H1 (cell line): ENCODE measurements at regions not wholly inside any gene's neighbourhood (a gene's known extent, or its start where the extent isn't known, plus 50 kb on each side); places are given as distances from the start of the nearest gene placed in this dataset.

ENCODE experiments used
- CTCF ChIA-PET: fragments of 300-600 bp; sonication (Branson Sonifier 250); formaldehyde crosslinking; loops from one replicate; lab custom pipeline; 2021; ENCODE audit not compliant: partially characterized antibody; lab: Charles Lee
- POLR2A ChIA-PET: fragments of 300-600 bp; sonication (Branson Sonifier 250); formaldehyde crosslinking; loops from one replicate; lab custom pipeline; 2021; ENCODE audit warnings: inconsistent platforms; ENCODE audit not compliant: partially characterized antibody; lab: Charles Lee
- DNase-seq, 2 experiments: peaks; one replicate each; pipeline versions ENCODE4 v3.0.0 to v3.0.0-alpha.2; 2010 to 2022; ENCODE audit warnings: low spot score in 2 of 2, low read depth in 1 of 2, mixed read lengths in 1 of 2
- FAIRE-seq: peaks from 2 replicates; lab custom pipeline; 2011; peaks lifted over from hg19 to GRCh38; lab: Jason Lieb, UNC
- H2AFZ ChIP-seq: 2 replicates; pipeline ENCODE4 v1.8.1; 2012; ENCODE audit warnings: low read length, inconsistent platforms
- H2AK5ac ChIP-seq: 2 replicates; pipeline ENCODE4 v1.6.1; 2013; ENCODE audit warnings: low read depth, low read length
- H2BK120ac ChIP-seq: replicated peaks from 2 replicates; pipeline ENCODE3; 2013; ENCODE audit warnings: low read depth, low read length, inconsistent platforms
- H2BK12ac ChIP-seq: 2 replicates; pipeline ENCODE4 v1.6.1; 2013; ENCODE audit warnings: low read depth, low read length
- H2BK15ac ChIP-seq: 2 replicates; pipeline ENCODE4 v1.6.1; 2013; ENCODE audit warnings: low read length
- H2BK20ac ChIP-seq: 2 replicates; pipeline ENCODE4 v1.6.1; 2013; ENCODE audit warnings: low read length
- H2BK5ac ChIP-seq: 2 replicates; pipeline ENCODE4 v1.6.1; 2013; ENCODE audit warnings: low read depth, low read length
- H3K14ac ChIP-seq: 2 replicates; pipeline ENCODE4 v1.6.1; 2013; ENCODE audit warnings: inconsistent platforms; ENCODE audit not compliant: insufficient read length
- H3K18ac ChIP-seq: 2 replicates; pipeline ENCODE4 v1.6.1; 2013; ENCODE audit warnings: low read length; ENCODE audit errors: extremely low read depth
- H3K23ac ChIP-seq: 2 replicates; pipeline ENCODE4 v1.6.1; 2013; ENCODE audit warnings: inconsistent platforms; ENCODE audit not compliant: insufficient read length
- H3K23me2 ChIP-seq: 2 replicates; pipeline ENCODE4 v1.6.1; 2013; ENCODE audit warnings: low read depth, low read length
- H3K27ac ChIP-seq: 2 replicates; pipeline ENCODE4 v1.6.1; 2011; ENCODE audit warnings: low read depth, low read length, inconsistent platforms
- H3K27me3 ChIP-seq, 4 experiments: replicated peaks in 1 of 4; 1 replicate in 1 of 4; 2 replicates in 3 of 4; pipeline versions ENCODE4 v1.6.1 to v1.8.1; 2011 to 2013; ENCODE audit warnings: low read length in 3 of 4, mild to moderate bottlenecking in 3 of 4, inconsistent platforms in 2 of 4, mixed read lengths in 2 of 4, moderate library complexity in 1 of 4; ENCODE audit not compliant: control insufficient read depth in 3 of 4, insufficient read depth in 3 of 4; ENCODE audit errors: extremely low read depth in 1 of 4
- H3K36me3 ChIP-seq, 4 experiments: 2 replicates each; pipeline versions ENCODE4 v1.6.1 to v1.8.1; 2011 to 2013; ENCODE audit warnings: mild to moderate bottlenecking in 4 of 4, low read length in 3 of 4, moderate library complexity in 2 of 4, control low read depth in 1 of 4, inconsistent platforms in 1 of 4; ENCODE audit not compliant: insufficient read depth in 4 of 4, control insufficient read depth in 2 of 4
- H3K4ac ChIP-seq: replicated peaks from 2 replicates; pipeline ENCODE3; 2013; ENCODE audit warnings: low read length, low read depth, mixed read lengths, inconsistent platforms; ENCODE audit not compliant: insufficient read length
- H3K4me1 ChIP-seq, 4 experiments: replicated peaks in 1 of 4; 1 replicate in 1 of 4; 2 replicates in 3 of 4; pipeline versions ENCODE4 v1.6.1 to v1.8.1; 2011 to 2013; ENCODE audit warnings: low read length in 3 of 4, inconsistent platforms in 2 of 4, mixed read lengths in 1 of 4; ENCODE audit not compliant: insufficient read depth in 4 of 4, control insufficient read depth in 3 of 4
- H3K4me2 ChIP-seq, 2 experiments: 2 replicates each; pipeline versions ENCODE4 v1.6.1 to v1.8.1; 2011 to 2013; ENCODE audit warnings: low read depth in 2 of 2, low read length in 2 of 2, control low read depth in 1 of 2, inconsistent platforms in 1 of 2, mild to moderate bottlenecking in 1 of 2; ENCODE audit not compliant: insufficient read depth in 1 of 2
- H3K4me3 ChIP-seq, 4 experiments: fragments of 200-600, 300-600 bp in 1 of 4; sonication (generic), shearing (Covaris generic), sonication (Bioruptor Twin) in 1 of 4; 2 replicates each; pipeline versions ENCODE4 v1.5.1 to v1.8.1; 2011 to 2016; ENCODE audit warnings: low read length in 4 of 4, low read depth in 3 of 4, control low read depth in 2 of 4, inconsistent platforms in 2 of 4, mild to moderate bottlenecking in 2 of 4, mixed read lengths in 1 of 4, moderate library complexity in 1 of 4; ENCODE audit not compliant: insufficient read depth in 2 of 4; ENCODE audit errors: extremely low read depth in 1 of 4
- H3K56ac ChIP-seq: replicated peaks from 2 replicates; pipeline ENCODE3; 2013; ENCODE audit warnings: low read depth, mild to moderate bottlenecking, mixed read lengths, low read length, inconsistent platforms; ENCODE audit not compliant: insufficient read length
- H3K79me1 ChIP-seq: 2 replicates; pipeline ENCODE4 v1.6.1; 2013; ENCODE audit warnings: low read depth, low read length, control low read depth
- H3K79me2 ChIP-seq, 2 experiments: 2 replicates each; pipeline versions ENCODE4 v1.6.1 to v1.8.1; 2012 to 2013; ENCODE audit warnings: low read length in 2 of 2, mild to moderate bottlenecking in 2 of 2, inconsistent platforms in 1 of 2; ENCODE audit not compliant: insufficient read depth in 2 of 2, control insufficient read depth in 1 of 2
- H3K9ac ChIP-seq, 4 experiments: replicated peaks in 1 of 4; 1 replicate in 1 of 4; 2 replicates in 3 of 4; pipeline versions ENCODE4 v1.6.1 to v1.8.1; 2011 to 2013; ENCODE audit warnings: low read depth in 3 of 4, low read length in 3 of 4, control low read depth in 2 of 4, mild to moderate bottlenecking in 2 of 4, moderate library complexity in 2 of 4, inconsistent platforms in 1 of 4; ENCODE audit errors: extremely low read depth in 1 of 4
- H3K9me3 ChIP-seq, 2 experiments: 2 replicates each; pipeline versions ENCODE4 v1.6.1 to v1.8.1; 2012 to 2013; ENCODE audit warnings: mild to moderate bottlenecking in 2 of 2, moderate library complexity in 2 of 2, control low read depth in 1 of 2, inconsistent platforms in 1 of 2, low read depth in 1 of 2, low read length in 1 of 2, mixed read lengths in 1 of 2; ENCODE audit not compliant: insufficient read depth in 2 of 2
- H4K20me1 ChIP-seq, 2 experiments: replicated peaks in 1 of 2; 2 replicates each; pipeline versions ENCODE3 to v1.8.1; 2011 to 2013; ENCODE audit warnings: inconsistent platforms in 2 of 2, low read length in 2 of 2, mild to moderate bottlenecking in 1 of 2; ENCODE audit not compliant: insufficient read depth in 2 of 2, control insufficient read depth in 1 of 2
- H4K5ac ChIP-seq: 2 replicates; pipeline ENCODE4 v1.6.1; 2013; ENCODE audit warnings: low read length, low read depth, mixed read lengths, inconsistent platforms; ENCODE audit not compliant: insufficient read length
- H4K8ac ChIP-seq: 2 replicates; pipeline ENCODE4 v1.8.0; 2013; ENCODE audit warnings: mild to moderate bottlenecking, moderate library complexity, low read length, inconsistent platforms; ENCODE audit not compliant: insufficient read depth; ENCODE audit errors: extremely low read depth
- H4K91ac ChIP-seq: replicated peaks from 2 replicates; pipeline ENCODE3; 2013; ENCODE audit warnings: low read length, mixed read lengths, inconsistent platforms; ENCODE audit not compliant: insufficient read length
- POLR2AphosphoS5 ChIP-seq: IDR thresholded peaks from 2 replicates; pipeline ENCODE4 v1.6.1; 2011; ENCODE audit warnings: low read depth, low read length
- RAD21 ChIP-seq, 2 experiments: IDR thresholded peaks in 1 of 2; conservative IDR thresholded peaks in 1 of 2; 2 replicates each; pipeline ENCODE4 v1.6.1; 2011; ENCODE audit warnings: low read depth in 2 of 2, low read length in 2 of 2, improper control_type of control experiment in 1 of 2, inconsistent platforms in 1 of 2, mild to moderate bottlenecking in 1 of 2, moderate library complexity in 1 of 2
- TF ChIP-seq, protein P1 (sequence below): IDR thresholded peaks from 2 replicates; pipeline ENCODE4 v1.6.1; 2012; ENCODE audit warnings: inconsistent platforms

GRCh38 chr9:115262477-115262876 lies 144.5 kb upstream of the TNC start:
- Histone ChIP-seq H4K8ac (no peak overlapping the region), H3K9ac (no peak overlapping the region), H3K9me3 (no peaks in the 10 kb centered on the region), H3K18ac (no peak overlapping the region), H3K4ac (no peak overlapping the region), H3K23me2 (no peaks in the 10 kb centered on the region), H3K23ac (no peak overlapping the region), H3K4me2 (no peak overlapping the region), H3K4me1 (no peaks in the 10 kb centered on the region), H3K79me1 (no peaks in the 10 kb centered on the region), H4K91ac (no peak overlapping the region), H3K27ac (no peak overlapping the region), H2BK20ac (no peak overlapping the region), H3K14ac (peak overlapping the region; percentile 90), H3K79me2 (no peaks in the 10 kb centered on the region), H4K5ac (no peak overlapping the region), H3K36me3 (no peaks in the 10 kb centered on the region), H2BK12ac (no peak overlapping the region; the same call in 1 of the 2 replicates), H2BK120ac (no peak overlapping the region), H2AFZ (no peak overlapping the region), H2BK5ac (no peak overlapping the region), H2BK15ac (no peak overlapping the region), H2AK5ac (no peak overlapping the region), H3K56ac (no peak overlapping the region), H3K4me3 (no peak overlapping the region), H4K20me1 (no peaks in the 10 kb centered on the region), H3K27me3 (no peaks in the 10 kb centered on the region)
- ChIA-PET CTCF (no interaction called here), POLR2A (interaction anchor here (0.6 kb wide), 1 partner anchor 1384 kb away, joined by 3 read pairs; no protein-coding TSS in a partner anchor)
- DNase-seq (no peak), FAIRE-seq (no peak)
- TF ChIP-seq RAD21 (IDR thresholded peaks at IDR 0.05 in 1 of 2, conservative IDR thresholded peaks at IDR 0.05 in 1 of 2; ENCODE audit: low read depth in 2 of 2, low read length in 2 of 2) (no peak), POLR2AphosphoS5 (no peak)
- TF ChIP-seq, protein P1, sequence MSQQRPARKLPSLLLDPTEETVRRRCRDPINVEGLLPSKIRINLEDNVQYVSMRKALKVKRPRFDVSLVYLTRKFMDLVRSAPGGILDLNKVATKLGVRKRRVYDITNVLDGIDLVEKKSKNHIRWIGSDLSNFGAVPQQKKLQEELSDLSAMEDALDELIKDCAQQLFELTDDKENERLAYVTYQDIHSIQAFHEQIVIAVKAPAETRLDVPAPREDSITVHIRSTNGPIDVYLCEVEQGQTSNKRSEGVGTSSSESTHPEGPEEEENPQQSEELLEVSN, result no peak
